MCF 10A (cell line): ENCODE measurements at regions not wholly inside any gene's neighbourhood (a gene's known extent, or its start where the extent isn't known, plus 50 kb on each side); places are given as distances from the start of the nearest gene placed in this dataset.

Experiments
- BruUV-seq: library from RNA; stranded (reverse); fragments of 400-500 nt; replicated peaks from 2 replicates; lab custom pipeline; 2021; lab: Mats Ljungman, UMichigan
- CTCF ChIA-PET: fragments of 300-600 bp; sonication (Branson Sonifier 250); formaldehyde crosslinking; extraction: SDS; loops from one replicate; lab custom pipeline; 2021; ENCODE audit warnings: antibody characterized with exemption, inconsistent platforms; lab: Yijun Ruan, JAX
- POLR2A ChIA-PET: fragments of 300-600, 350-650 bp; sonication (Branson Sonifier 250); formaldehyde crosslinking; extraction: SDS; loops from one replicate; lab custom pipeline; 2020; ENCODE audit warnings: antibody characterized with exemption, inconsistent platforms; lab: Yijun Ruan, JAX
- DNase-seq: peaks from one replicate; pipeline ENCODE4 v3.0.0-alpha.2; 2018; ENCODE audit not compliant: unreplicated experiment
- H3K27ac Mint-ChIP-seq: one replicate; pipeline ENCODE4 v1.8.0; 2022; ENCODE audit warnings: mild to moderate bottlenecking, low read depth, mixed read lengths; ENCODE audit not compliant: unreplicated experiment
- H3K27me3 Mint-ChIP-seq: one replicate; pipeline ENCODE4 v1.8.0; 2022; ENCODE audit warnings: mixed read lengths; ENCODE audit not compliant: insufficient read depth, unreplicated experiment
- H3K36me3 Mint-ChIP-seq: one replicate; pipeline ENCODE4 v1.8.0; 2022; ENCODE audit warnings: mild to moderate bottlenecking, moderate library complexity, mixed read lengths; ENCODE audit not compliant: insufficient read depth, unreplicated experiment
- H3K4me1 Mint-ChIP-seq: one replicate; pipeline ENCODE4 v1.8.0; 2022; ENCODE audit warnings: mixed read lengths; ENCODE audit not compliant: insufficient read depth, unreplicated experiment
- H3K4me3 Mint-ChIP-seq: one replicate; pipeline ENCODE4 v1.8.0; 2022; ENCODE audit warnings: mild to moderate bottlenecking, moderate library complexity, mixed read lengths; ENCODE audit not compliant: unreplicated experiment
- H3K9me3 Mint-ChIP-seq: one replicate; pipeline ENCODE4 v1.8.0; 2022; ENCODE audit warnings: mixed read lengths; ENCODE audit not compliant: unreplicated experiment
- CTCF ChIP-seq: fragments of 200-600 bp; IDR thresholded peaks from one replicate; pipeline ENCODE4 v1.8.0; 2022; ENCODE audit warnings: antibody characterized with exemption, mild to moderate bottlenecking; ENCODE audit not compliant: unreplicated experiment
- intact Hi-C: fragments of 100-400 bp; cut with micrococcal nuclease; formaldehyde crosslinking; loops from 2 replicates; pipeline ENCODE4 v1.14.1; 2022

DNA sequence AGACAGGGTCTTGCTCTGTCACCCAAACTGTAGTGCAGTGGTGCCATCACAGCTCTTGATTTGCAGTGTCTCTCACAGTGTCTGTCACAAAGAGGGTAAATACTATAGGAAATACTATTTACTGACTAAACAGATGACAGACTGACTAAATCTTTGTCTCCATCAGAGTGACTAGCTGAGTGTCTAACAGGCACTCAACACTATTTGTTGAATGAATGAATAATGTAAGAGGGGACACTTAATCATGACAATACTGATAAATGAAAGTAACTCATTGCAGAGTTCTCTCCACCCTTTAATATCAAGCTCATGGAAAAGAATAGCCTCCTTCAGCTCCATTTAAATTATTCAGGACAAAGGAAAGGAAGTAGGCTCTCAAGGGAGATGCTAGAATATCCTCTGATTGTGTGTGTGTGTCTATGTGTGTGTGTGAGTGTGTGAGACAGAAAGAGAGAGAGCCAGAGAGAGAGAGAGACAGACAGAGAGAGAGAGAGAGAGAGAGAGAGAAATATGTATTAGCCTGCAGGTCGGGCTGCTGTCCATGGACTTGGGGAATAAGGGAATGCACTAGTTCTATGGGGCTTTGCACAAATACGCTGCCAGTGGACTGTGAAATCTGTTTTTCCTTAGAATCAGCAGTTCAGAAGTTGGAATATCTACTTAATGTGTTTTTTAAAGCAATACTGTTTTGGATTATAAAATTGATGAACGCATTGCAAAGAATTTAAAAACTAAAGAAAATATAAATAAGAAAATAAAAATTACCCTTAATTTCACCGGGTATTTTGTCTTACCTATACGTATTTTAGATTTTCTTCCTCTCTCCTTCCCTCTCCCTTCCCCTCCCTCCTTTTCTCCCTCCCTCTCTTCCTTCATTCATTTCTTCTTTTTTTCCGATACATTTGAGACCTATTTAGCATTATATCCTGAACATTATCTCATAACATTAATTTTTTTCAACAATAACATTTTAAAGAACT lies 132.9 kb upstream of the LRIG1 start:
- no peaks in the 10 kb centered on the region for H3K9me3 Mint-ChIP-seq
- no peak overlapping the region for H3K4me3 Mint-ChIP-seq
- no peak overlapping the region for H3K27ac Mint-ChIP-seq
- POLR2A ChIA-PET = no interaction called here
- no peaks in the 10 kb centered on the region for H3K36me3 Mint-ChIP-seq
- no peaks in the 10 kb centered on the region for H3K4me1 Mint-ChIP-seq
- DNase-seq = no peak
- no peak for TF ChIP-seq CTCF
- CTCF ChIA-PET = interaction anchor here (0.6 to 0.9 kb wide), 4 partner anchors 13 to 226 kb away, joined by 3 to 5 read pairs (median 4); no protein-coding TSS in a partner anchor
- H3K27me3 Mint-ChIP-seq = no peaks in the 10 kb centered on the region
- intact Hi-C loops = no loop called here
- BruUV-seq = no TSS peak

DNA sequence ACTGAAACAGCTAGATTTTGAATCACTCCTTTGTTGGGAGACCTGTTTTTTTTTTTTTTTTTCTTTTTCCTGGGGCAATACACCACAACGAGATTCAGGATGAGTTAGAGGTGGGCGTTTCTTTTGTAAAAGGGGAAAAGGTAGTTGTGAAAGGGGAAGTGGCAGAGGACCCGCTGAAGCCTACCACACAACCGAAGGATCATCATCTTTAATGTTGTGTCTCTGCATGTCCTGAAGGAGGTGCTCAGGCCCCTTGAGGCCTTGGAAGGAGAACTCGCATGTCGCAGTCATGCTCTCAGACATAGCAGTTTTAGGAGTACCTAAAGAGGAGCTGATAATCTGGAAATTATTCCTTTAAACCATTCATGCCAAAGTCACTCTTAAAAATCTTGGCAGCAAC lies 137.9 kb upstream of the LRIG1 start:
- no TSS peak for BruUV-seq
- Mint-ChIP-seq H3K27me3 (no peaks in the 10 kb centered on the region), H3K36me3 (no peaks in the 10 kb centered on the region), H3K27ac (no peak overlapping the region), H3K4me3 (no peak overlapping the region), H3K9me3 (no peaks in the 10 kb centered on the region), H3K4me1 (no peaks in the 10 kb centered on the region)
- DNase-seq = peak; percentile 5
- TF ChIP-seq CTCF = no peak
- POLR2A ChIA-PET = no interaction called here
- intact Hi-C loops = no loop called here
- CTCF ChIA-PET = interaction anchor here (0.5 to 0.8 kb wide), 4 partner anchors 31 to 231 kb away, joined by 3 to 4 read pairs (median 4); no protein-coding TSS in a partner anchor

- no peaks in the 10 kb centered on the region for H3K27me3 Mint-ChIP-seq
- ChIA-PET POLR2A (no interaction called here), CTCF (no interaction called here)
- H3K9me3 Mint-ChIP-seq = no peaks in the 10 kb centered on the region
- H3K27ac Mint-ChIP-seq = no peak overlapping the region
- no peak for DNase-seq
- TF ChIP-seq CTCF = no peak
- no peak overlapping the region for H3K4me3 Mint-ChIP-seq
- intact Hi-C loops = no loop called here
- BruUV-seq = no TSS peak
- no peaks in the 10 kb centered on the region for H3K36me3 Mint-ChIP-seq
- H3K4me1 Mint-ChIP-seq = no peaks in the 10 kb centered on the region
Measured at GRCh38 chr3:66639809-66640356, 139.1 kb upstream of the LRIG1 start.

GRCh38 chr3:66642019-66642418 lies 141.2 kb upstream of the LRIG1 start:
- BruUV-seq = no TSS peak
- Mint-ChIP-seq H3K36me3 (no peaks in the 10 kb centered on the region), H3K4me1 (no peaks in the 10 kb centered on the region), H3K27ac (no peak overlapping the region), H3K4me3 (no peak overlapping the region), H3K9me3 (no peaks in the 10 kb centered on the region), H3K27me3 (no peaks in the 10 kb centered on the region)
- TF ChIP-seq CTCF = no peak
- ChIA-PET CTCF (interaction anchor here (0.7 kb wide), 1 partner anchor 25 kb away, joined by 4 read pairs; no protein-coding TSS in a partner anchor), POLR2A (no interaction called here)
- DNase-seq = no peak
- intact Hi-C loops = no loop called here
